A673 (cell line): ENCODE measurements at regions not wholly inside any gene's neighbourhood (a gene's known extent, or its start where the extent isn't known, plus 50 kb on each side); places are given as distances from the start of the nearest gene placed in this dataset.
"Not testable (repeated sequence)": the region's sequence is repeated elsewhere in the genome, so short reads cannot be mapped to it uniquely, and the experiment has no call there.

Experiments used
- EZH2 ChIP-seq: fragments of 200-600 bp; sonication (generic); IDR thresholded peaks from 2 replicates; pipeline ENCODE4 v1.6.1; 2017; ENCODE audit warnings: borderline replicate concordance, low read depth, mild to moderate bottlenecking, mixed read lengths, antibody characterized with exemption, low read length; ENCODE audit not compliant: poor library complexity, severe bottlenecking
- TF ChIP-seq, protein P1 (sequence below): fragments of 300-800, 200-600 bp; sonication (generic); conservative IDR thresholded peaks from 2 replicates; pipeline ENCODE4 v1.5.1; 2017; ENCODE audit warnings: low read depth, mild to moderate bottlenecking, antibody characterized with exemption, low read length, moderate library complexity, mixed read lengths

DNA sequence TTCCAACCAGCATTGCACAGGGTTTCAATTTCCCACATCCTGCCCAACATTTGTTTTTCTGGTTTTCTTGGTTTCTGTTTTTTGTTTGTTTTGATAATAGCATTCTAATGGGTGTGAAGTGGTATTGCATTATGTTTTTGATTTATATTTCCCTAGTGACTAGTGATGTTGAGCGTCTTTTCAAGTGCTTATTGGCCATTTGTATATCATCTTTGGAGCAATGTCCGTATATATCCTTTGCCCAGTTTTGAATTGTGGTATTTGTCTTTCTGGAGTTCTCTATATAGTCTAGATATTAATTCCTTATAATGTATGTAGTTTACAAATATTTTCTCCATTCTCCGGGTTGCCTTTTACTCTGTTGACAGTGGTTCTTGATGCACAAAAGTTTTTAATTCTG, 2168.1 kb upstream of the DEFB115 start:
- TF ChIP-seq, protein P1, sequence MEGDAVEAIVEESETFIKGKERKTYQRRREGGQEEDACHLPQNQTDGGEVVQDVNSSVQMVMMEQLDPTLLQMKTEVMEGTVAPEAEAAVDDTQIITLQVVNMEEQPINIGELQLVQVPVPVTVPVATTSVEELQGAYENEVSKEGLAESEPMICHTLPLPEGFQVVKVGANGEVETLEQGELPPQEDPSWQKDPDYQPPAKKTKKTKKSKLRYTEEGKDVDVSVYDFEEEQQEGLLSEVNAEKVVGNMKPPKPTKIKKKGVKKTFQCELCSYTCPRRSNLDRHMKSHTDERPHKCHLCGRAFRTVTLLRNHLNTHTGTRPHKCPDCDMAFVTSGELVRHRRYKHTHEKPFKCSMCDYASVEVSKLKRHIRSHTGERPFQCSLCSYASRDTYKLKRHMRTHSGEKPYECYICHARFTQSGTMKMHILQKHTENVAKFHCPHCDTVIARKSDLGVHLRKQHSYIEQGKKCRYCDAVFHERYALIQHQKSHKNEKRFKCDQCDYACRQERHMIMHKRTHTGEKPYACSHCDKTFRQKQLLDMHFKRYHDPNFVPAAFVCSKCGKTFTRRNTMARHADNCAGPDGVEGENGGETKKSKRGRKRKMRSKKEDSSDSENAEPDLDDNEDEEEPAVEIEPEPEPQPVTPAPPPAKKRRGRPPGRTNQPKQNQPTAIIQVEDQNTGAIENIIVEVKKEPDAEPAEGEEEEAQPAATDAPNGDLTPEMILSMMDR = not testable (repeated sequence)
- not testable (repeated sequence) for TF ChIP-seq EZH2
